Activated B cell treated with CpG ODN at 0.5 μM for 24 hours (primary cell): ENCODE measurements at regions not wholly inside any gene's neighbourhood (a gene's known extent, or its start where the extent isn't known, plus 50 kb on each side); places are given as distances from the start of the nearest gene placed in this dataset.

Experiments used
- ATAC-seq: fragments of 200-7000 bp; cut with Tn5 transposase; one replicate; pipeline ENCODE4 v1.10.0; 2021; ENCODE audit warnings: low read depth, mild to moderate bottlenecking, moderate library complexity
- CTCF ChIA-PET: fragments of 350-600 bp; sonication (Branson Sonifier 250); formaldehyde crosslinking; loops from one replicate; lab custom pipeline; 2021; ENCODE audit warnings: antibody characterized with exemption; lab: Charles Lee
- POLR2A ChIA-PET: fragments of 350-600 bp; sonication (Branson Sonifier 250); formaldehyde crosslinking; loops from one replicate; lab custom pipeline; 2021; ENCODE audit warnings: antibody characterized with exemption; lab: Charles Lee
- DNase-seq: peaks from one replicate; pipeline ENCODE4 v3.0.0; 2022
- H3K27ac Mint-ChIP-seq: one replicate; pipeline ENCODE4 v1.8.0; 2020; ENCODE audit warnings: mixed read lengths
- H3K27me3 Mint-ChIP-seq: one replicate; pipeline ENCODE4 v1.8.0; 2021; ENCODE audit warnings: mixed read lengths
- H3K36me3 Mint-ChIP-seq: one replicate; pipeline ENCODE4 v1.8.0; 2021; ENCODE audit warnings: low read depth, mixed read lengths
- H3K4me1 Mint-ChIP-seq: one replicate; pipeline ENCODE4 v1.8.0; 2021; ENCODE audit warnings: mixed read lengths
- H3K4me3 Mint-ChIP-seq: one replicate; pipeline ENCODE4 v1.8.0; 2020; ENCODE audit warnings: mild to moderate bottlenecking, mixed read lengths
- H3K9me3 Mint-ChIP-seq: one replicate; pipeline ENCODE4 v1.8.0; 2020; ENCODE audit warnings: mixed read lengths
- CTCF ChIP-seq: fragments of 200-600 bp; IDR thresholded peaks from one replicate; pipeline ENCODE4 v1.8.0; 2022; ENCODE audit warnings: antibody characterized with exemption, mild to moderate bottlenecking
- intact Hi-C: fragments of 100-400 bp; cut with micrococcal nuclease; formaldehyde crosslinking; loops from one replicate; pipeline ENCODE4 v1.15.1; 2024

- Mint-ChIP-seq H3K36me3 (no peaks in the 10 kb centered on the region), H3K9me3 (peaks cover 9% of the 10 kb centered on the region), H3K4me3 (no peak overlapping the region), H3K27me3 (no peaks in the 10 kb centered on the region), H3K4me1 (no peaks in the 10 kb centered on the region), H3K27ac (no peak overlapping the region)
- intact Hi-C loops = no loop called here
- DNase-seq (no peak), ATAC-seq (no peak)
- TF ChIP-seq CTCF = no peak
- ChIA-PET CTCF (no interaction called here), POLR2A (no interaction called here)
These were observed 869.8 kb downstream of the PCDH18 start for GRCh38 chr4:136662539-136662938.

- ATAC-seq (no peak), DNase-seq (no peak)
- Mint-ChIP-seq H3K4me3 (no peak overlapping the region), H3K9me3 (no peaks in the 10 kb centered on the region), H3K27me3 (no peaks in the 10 kb centered on the region), H3K4me1 (no peaks in the 10 kb centered on the region), H3K36me3 (no peaks in the 10 kb centered on the region), H3K27ac (no peak overlapping the region)
- POLR2A ChIA-PET = no interaction called here
- CTCF ChIA-PET = no interaction called here
- intact Hi-C loops = no loop called here
- no peak for TF ChIP-seq CTCF
These were observed 878.5 kb downstream of the PCDH18 start for GRCh38 chr4:136653640-136654406.

DNA sequence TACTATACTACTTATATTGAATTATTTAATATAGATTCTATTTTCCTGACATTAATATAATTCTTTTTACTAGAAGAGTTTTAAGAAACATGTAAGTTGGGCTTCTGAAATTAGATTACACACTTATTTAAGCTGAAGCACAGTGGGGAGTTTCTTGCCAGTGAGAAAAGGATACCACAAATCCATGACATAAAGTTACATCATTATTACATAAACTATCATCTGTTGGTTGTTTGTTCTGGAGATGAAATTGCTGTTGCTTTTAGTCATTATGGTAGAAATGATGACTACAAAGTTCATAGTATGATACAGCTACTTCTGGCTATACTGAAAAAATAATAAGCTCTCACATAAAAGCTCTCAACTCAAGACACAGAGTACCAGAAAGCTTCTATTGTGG, 880.4 kb downstream of the PCDH18 start:
- Mint-ChIP-seq H3K36me3 (no peaks in the 10 kb centered on the region), H3K4me3 (no peak overlapping the region)
- TF ChIP-seq CTCF = no peak

GRCh38 chr4:136651278-136651667, 881.0 kb downstream of the PCDH18 start:
- Mint-ChIP-seq H3K9me3 (no peaks in the 10 kb centered on the region), H3K36me3 (no peaks in the 10 kb centered on the region), H3K27me3 (no peaks in the 10 kb centered on the region), H3K4me1 (no peaks in the 10 kb centered on the region), H3K27ac (no peak overlapping the region), H3K4me3 (no peak overlapping the region)
- TF ChIP-seq CTCF = no peak
- intact Hi-C loops = no loop called here
- no peak for DNase-seq
- no peak for ATAC-seq
- ChIA-PET CTCF (no interaction called here), POLR2A (no interaction called here)

More for the DNA sequence above, 880.4 kb downstream of the PCDH18 start:
- Mint-ChIP-seq H3K4me1 (no peaks in the 10 kb centered on the region), H3K27me3 (no peaks in the 10 kb centered on the region), H3K9me3 (no peaks in the 10 kb centered on the region), H3K27ac (no peak overlapping the region)
- ATAC-seq (no peak), DNase-seq (no peak)
- POLR2A ChIA-PET = no interaction called here
- CTCF ChIA-PET = no interaction called here
- intact Hi-C loops = no loop called here

DNA sequence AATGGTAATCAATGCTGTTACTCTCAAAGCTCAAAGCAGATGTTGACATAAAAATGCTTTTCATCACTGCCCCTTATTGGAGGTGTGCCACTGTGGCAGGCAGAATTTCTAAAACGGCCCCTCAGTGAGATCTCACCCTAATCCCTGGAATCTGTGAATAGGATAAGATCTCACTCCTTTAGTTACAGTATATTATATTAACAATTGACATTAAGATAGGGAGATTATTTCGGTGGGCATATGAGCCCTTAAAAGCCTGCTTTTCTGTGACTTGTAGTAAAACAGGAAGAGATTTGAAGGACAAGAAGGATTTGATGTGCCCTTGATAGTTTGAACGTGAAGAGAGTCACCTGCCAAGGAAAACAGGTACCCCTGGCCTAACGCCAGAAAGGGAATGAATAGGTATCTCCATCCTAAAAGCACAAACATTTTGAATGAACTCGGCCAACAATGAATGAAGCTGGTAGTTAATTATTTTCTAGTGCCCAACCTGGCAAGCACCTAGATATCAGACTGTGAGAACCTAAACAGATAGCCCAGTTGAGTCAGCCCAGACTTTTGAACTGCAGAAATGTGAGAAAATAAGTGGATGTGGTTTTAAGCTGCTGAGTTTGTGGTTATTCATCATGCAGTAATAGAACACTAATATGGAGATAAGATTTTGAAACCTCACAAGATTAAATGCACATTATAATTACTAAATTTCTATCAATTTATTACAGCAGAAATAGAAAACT, 881.6 kb downstream of the PCDH18 start:
- CTCF ChIA-PET = no interaction called here

More for the DNA sequence above, 881.6 kb downstream of the PCDH18 start:
- Mint-ChIP-seq H3K27me3 (no peaks in the 10 kb centered on the region), H3K9me3 (no peaks in the 10 kb centered on the region), H3K27ac (no peak overlapping the region), H3K4me1 (no peaks in the 10 kb centered on the region), H3K36me3 (no peaks in the 10 kb centered on the region), H3K4me3 (no peak overlapping the region)
- POLR2A ChIA-PET = no interaction called here
- DNase-seq (no peak), ATAC-seq (no peak)
- intact Hi-C loops = no loop called here
- no peak for TF ChIP-seq CTCF
